GM12864 (cell line): ENCODE measurements at regions not wholly inside any gene's neighbourhood (a gene's known extent, or its start where the extent isn't known, plus 50 kb on each side); places are given as distances from the start of the nearest gene placed in this dataset.

Source experiments
- DNase-seq: peaks from one replicate; pipeline ENCODE4 v3.0.0-alpha.2; 2011; ENCODE audit warnings: low read depth
- H3K4me3 ChIP-seq: 2 replicates; pipeline ENCODE4 v1.5.1; 2011; ENCODE audit warnings: mild to moderate bottlenecking, low read depth, low read length, control low read depth
- CTCF ChIP-seq: IDR thresholded peaks from 2 replicates; pipeline ENCODE4 v1.5.1; 2011; ENCODE audit warnings: low read depth, mild to moderate bottlenecking, moderate library complexity, low read length, control low read depth, inconsistent platforms; ENCODE audit errors: missing control alignments

DNA sequence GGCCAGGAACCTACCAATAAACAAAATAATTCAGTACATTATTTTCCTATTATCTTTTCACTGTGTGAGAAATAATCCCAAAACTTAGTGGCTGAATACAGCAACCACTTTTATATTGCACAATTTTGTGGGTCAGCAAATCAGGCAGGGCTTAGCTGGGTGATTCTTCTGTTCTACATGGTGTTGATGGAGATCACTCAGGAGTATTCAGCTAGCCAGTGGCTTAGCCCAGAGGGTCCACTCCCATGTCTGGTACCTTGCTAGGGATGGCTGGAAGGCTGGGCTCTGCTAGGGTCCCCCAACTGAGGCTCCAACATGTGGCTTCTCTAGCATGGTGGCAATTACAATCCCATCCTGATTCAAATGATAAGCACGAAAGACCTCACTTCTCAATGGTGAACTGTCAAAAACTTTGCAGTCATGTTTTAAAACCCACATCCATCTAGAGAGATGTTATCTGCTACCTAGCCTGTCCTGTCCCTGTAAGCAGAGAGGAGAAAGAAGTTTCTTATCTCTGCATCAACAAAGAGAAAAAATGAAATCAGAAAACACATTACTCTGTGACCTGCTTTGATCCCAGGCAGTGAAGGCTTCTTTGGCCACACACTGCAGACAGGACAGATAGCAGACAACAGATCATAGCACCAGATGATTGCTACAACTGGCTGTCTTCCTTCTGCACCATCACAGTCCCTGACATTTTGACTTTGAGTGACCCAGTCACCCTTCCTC, 51.0 kb upstream of the MYL2 start:
- no peak overlapping the region for H3K4me3 ChIP-seq
- DNase-seq: no peak
- TF ChIP-seq CTCF: no peak
